Activated naive CD4-positive, alpha-beta T cell treated with anti-CD3 and anti-CD28 coated beads, Interleukin-2, amount 10 ng/mL, durations not matched to agents 7 days and 5 days (primary cell): ENCODE measurements at regions not wholly inside any gene's neighbourhood (a gene's known extent, or its start where the extent isn't known, plus 50 kb on each side); places are given as distances from the start of the nearest gene placed in this dataset.

Source experiments
- CTCF ChIA-PET: fragments of 350-600 bp; sonication (Branson Sonifier 250); formaldehyde crosslinking; loops from one replicate; lab custom pipeline; 2021; ENCODE audit warnings: antibody characterized with exemption; lab: Charles Lee
- DNase-seq: peaks from one replicate; pipeline ENCODE4 v3.0.0-alpha.2; 2020
- H3K27ac Mint-ChIP-seq: one replicate; pipeline ENCODE4 v1.8.0; 2021; ENCODE audit warnings: mild to moderate bottlenecking, moderate library complexity, mixed read lengths
- H3K27me3 Mint-ChIP-seq: one replicate; pipeline ENCODE4 v1.8.0; 2021; ENCODE audit warnings: mild to moderate bottlenecking, mixed read lengths
- H3K36me3 Mint-ChIP-seq: one replicate; pipeline ENCODE4 v1.8.0; 2021; ENCODE audit warnings: mixed read lengths
- H3K4me1 Mint-ChIP-seq: one replicate; pipeline ENCODE4 v1.8.0; 2021; ENCODE audit warnings: mixed read lengths
- H3K4me3 Mint-ChIP-seq: one replicate; pipeline ENCODE4 v1.8.0; 2021; ENCODE audit warnings: mild to moderate bottlenecking, moderate library complexity, mixed read lengths
- H3K9me3 Mint-ChIP-seq: one replicate; pipeline ENCODE4 v1.8.0; 2021; ENCODE audit warnings: mixed read lengths

DNA sequence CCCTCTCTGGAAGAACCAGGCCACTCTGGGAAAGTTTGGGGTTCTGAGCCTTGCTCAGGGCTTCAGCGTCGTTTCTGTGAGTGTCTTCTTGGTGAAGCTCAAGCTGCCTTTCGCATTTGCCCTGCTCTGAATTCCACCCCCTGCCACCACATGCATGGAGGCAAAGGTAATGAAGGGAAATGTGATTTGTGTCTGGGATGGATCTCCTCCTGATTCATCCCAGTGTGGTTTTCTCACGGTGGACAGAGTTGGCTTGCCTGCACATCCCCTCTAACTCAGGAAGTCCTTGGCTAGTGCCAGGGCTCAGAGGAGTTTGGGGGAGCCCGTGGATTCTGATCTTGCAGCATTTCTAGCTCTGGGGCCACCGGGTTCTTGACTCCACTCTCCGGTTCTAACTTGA, 173.6 kb upstream of the RAB4A start:
- CTCF ChIA-PET: no interaction called here

DNA sequence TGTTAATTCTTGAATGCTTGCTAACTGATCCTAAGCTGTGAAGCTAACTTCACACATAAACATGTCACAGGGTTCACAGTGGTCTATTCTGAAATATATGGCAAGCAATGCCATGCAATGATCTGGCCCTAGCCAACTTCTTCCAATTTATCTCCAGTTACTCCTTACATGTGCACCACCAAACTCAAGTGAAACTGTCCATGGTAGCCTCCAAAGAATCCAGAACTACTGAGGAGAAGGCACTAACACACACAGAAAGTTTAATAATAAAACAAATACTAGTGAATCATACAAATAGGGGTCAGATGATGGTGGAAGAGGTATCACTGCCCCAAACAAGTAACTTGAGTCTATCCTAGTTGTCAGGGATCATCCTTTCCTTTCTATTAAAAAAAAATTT, 172.6 kb upstream of the RAB4A start:
- Mint-ChIP-seq H3K4me3 (no peak overlapping the region), H3K36me3 (no peaks in the 10 kb centered on the region)

More for the DNA sequence above, 173.6 kb upstream of the RAB4A start:
- H3K4me1 Mint-ChIP-seq: peaks cover 10% of the 10 kb centered on the region
- H3K27me3 Mint-ChIP-seq: peaks cover 39% of the 10 kb centered on the region
- H3K4me3 Mint-ChIP-seq: no peak overlapping the region
- no peaks in the 10 kb centered on the region for H3K9me3 Mint-ChIP-seq
- DNase-seq: no peak
- H3K27ac Mint-ChIP-seq: no peak overlapping the region
- no peaks in the 10 kb centered on the region for H3K36me3 Mint-ChIP-seq

GRCh38 chr1:229098903-229099578, 171.9 kb upstream of the RAB4A start:
- CTCF ChIA-PET: no interaction called here
- no peak overlapping the region for H3K27ac Mint-ChIP-seq
- no peaks in the 10 kb centered on the region for H3K9me3 Mint-ChIP-seq
- no peaks in the 10 kb centered on the region for H3K4me1 Mint-ChIP-seq
- peaks cover 43% of the 10 kb centered on the region for H3K27me3 Mint-ChIP-seq
- no peaks in the 10 kb centered on the region for H3K36me3 Mint-ChIP-seq
- H3K4me3 Mint-ChIP-seq: no peak overlapping the region
- no peak for DNase-seq

More for the DNA sequence above, 172.6 kb upstream of the RAB4A start:
- peaks cover under 1% of the 10 kb centered on the region for H3K4me1 Mint-ChIP-seq
- no peaks in the 10 kb centered on the region for H3K9me3 Mint-ChIP-seq
- no peak overlapping the region for H3K27ac Mint-ChIP-seq
- DNase-seq: no peak
- CTCF ChIA-PET: no interaction called here
- H3K27me3 Mint-ChIP-seq: peaks cover 43% of the 10 kb centered on the region

- CTCF ChIA-PET: no interaction called here
- Mint-ChIP-seq H3K36me3 (no peaks in the 10 kb centered on the region), H3K4me3 (no peak overlapping the region)
These were observed 169.7 kb upstream of the RAB4A start for GRCh38 chr1:229101011-229101871.

DNA sequence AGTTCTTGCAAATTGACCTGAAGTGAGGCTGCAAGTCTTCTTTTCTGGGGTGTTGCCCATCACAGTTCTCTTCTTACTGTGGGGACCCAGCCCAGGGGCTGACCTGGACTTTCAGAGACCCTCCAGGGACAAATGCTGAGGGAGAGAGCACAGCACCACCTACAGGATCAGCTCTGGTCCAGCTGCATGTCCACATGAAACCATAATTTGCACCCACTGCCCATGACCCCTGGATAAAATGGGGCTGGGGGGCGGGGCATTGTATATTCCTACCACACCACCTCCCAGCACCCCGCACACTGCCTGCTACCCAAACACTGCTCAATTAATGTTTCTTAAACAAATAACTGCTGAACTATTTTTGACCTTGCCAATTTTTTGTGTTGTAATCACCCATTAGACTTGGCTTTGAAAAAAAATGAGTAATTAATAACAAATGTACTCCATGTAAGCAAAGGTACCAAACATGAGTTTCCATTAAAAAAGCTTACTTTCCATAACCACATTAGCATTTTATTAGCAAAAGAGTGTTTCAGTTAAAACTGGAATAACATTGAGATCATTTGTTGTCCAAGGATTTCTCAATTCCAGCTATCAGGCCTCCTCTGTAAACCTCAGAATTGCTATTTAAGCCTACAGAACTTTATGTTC, 168.0 kb upstream of the RAB4A start:
- Mint-ChIP-seq H3K4me3 (no peak overlapping the region), H3K36me3 (no peaks in the 10 kb centered on the region), H3K4me1 (peaks cover 3% of the 10 kb centered on the region), H3K27ac (no peak overlapping the region), H3K9me3 (no peaks in the 10 kb centered on the region), H3K27me3 (peaks cover 25% of the 10 kb centered on the region)
- CTCF ChIA-PET: no interaction called here
- no peak for DNase-seq

More at GRCh38 chr1:229101011-229101871, 169.7 kb upstream of the RAB4A start:
- no peak for DNase-seq
- peaks cover 33% of the 10 kb centered on the region for H3K27me3 Mint-ChIP-seq
- H3K4me1 Mint-ChIP-seq: no peaks in the 10 kb centered on the region
- H3K9me3 Mint-ChIP-seq: no peaks in the 10 kb centered on the region
- H3K27ac Mint-ChIP-seq: no peak overlapping the region

- Mint-ChIP-seq H3K27ac (no peak overlapping the region), H3K4me3 (no peak overlapping the region), H3K36me3 (no peaks in the 10 kb centered on the region), H3K9me3 (no peaks in the 10 kb centered on the region), H3K27me3 (peaks cover 25% of the 10 kb centered on the region), H3K4me1 (peaks cover 3% of the 10 kb centered on the region)
- DNase-seq: no peak
- CTCF ChIA-PET: interaction anchor here (0.6 kb wide), 1 partner anchor 9 kb away, joined by 3 read pairs; no protein-coding TSS in a partner anchor
These were observed 166.3 kb upstream of the RAB4A start for GRCh38 chr1:229104654-229105053.

- Mint-ChIP-seq H3K9me3 (no peaks in the 10 kb centered on the region), H3K36me3 (no peaks in the 10 kb centered on the region), H3K4me3 (no peak overlapping the region), H3K27me3 (peaks cover 23% of the 10 kb centered on the region), H3K4me1 (peaks cover 3% of the 10 kb centered on the region), H3K27ac (no peak overlapping the region)
- CTCF ChIA-PET: no interaction called here
- no peak for DNase-seq
These were observed 165.8 kb upstream of the RAB4A start for GRCh38 chr1:229105109-229105508.

DNA sequence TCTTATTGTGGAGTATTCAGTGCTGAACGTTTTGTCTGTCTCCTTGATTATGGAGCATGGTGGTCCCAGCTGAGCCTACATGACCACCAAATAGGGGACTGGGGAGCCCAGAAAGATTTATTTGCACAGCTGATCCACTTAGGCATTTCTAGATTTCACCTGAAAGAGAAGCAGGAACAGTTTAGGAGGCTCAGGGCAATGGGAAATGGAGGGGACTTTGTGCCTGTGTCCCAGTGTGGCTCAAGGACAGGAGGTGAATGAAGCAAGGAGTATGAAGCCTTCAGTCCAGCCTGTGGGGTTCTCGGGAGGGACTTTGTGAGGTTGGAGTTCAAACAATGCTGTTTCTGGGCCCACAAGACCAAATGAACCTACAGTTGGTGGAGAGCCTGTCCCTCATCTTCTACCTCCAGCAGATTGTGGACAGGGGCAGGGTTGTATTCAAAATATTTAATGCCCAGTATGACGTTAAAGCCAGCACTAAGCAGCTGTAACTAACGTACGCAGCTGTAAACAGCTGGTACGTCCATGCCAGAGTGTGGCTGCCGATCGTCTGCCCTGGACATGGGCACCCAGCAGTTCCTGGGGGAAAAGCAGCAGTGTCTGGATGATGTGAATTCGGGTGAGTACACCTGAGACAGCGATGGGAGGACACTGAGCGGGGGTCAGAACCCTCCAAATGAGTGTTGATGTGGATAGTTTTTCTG, 164.9 kb upstream of the RAB4A start:
- H3K4me1 Mint-ChIP-seq: peaks cover 3% of the 10 kb centered on the region
- H3K27ac Mint-ChIP-seq: no peak overlapping the region
- no peak overlapping the region for H3K4me3 Mint-ChIP-seq
- peaks cover 22% of the 10 kb centered on the region for H3K27me3 Mint-ChIP-seq
- H3K36me3 Mint-ChIP-seq: no peaks in the 10 kb centered on the region
- no peak for DNase-seq
- no peaks in the 10 kb centered on the region for H3K9me3 Mint-ChIP-seq
- CTCF ChIA-PET: no interaction called here

- Mint-ChIP-seq H3K27ac (no peak overlapping the region), H3K4me3 (no peak overlapping the region), H3K4me1 (peaks cover 3% of the 10 kb centered on the region), H3K36me3 (no peaks in the 10 kb centered on the region), H3K27me3 (peaks cover 22% of the 10 kb centered on the region), H3K9me3 (no peaks in the 10 kb centered on the region)
- DNase-seq: no peak
- CTCF ChIA-PET: no interaction called here
These were observed 164.3 kb upstream of the RAB4A start for GRCh38 chr1:229106526-229107125.

GRCh38 chr1:229107304-229107815, 163.6 kb upstream of the RAB4A start:
- CTCF ChIA-PET: no interaction called here
- Mint-ChIP-seq H3K4me3 (no peak overlapping the region), H3K27ac (no peak overlapping the region), H3K9me3 (no peaks in the 10 kb centered on the region), H3K27me3 (peaks cover 20% of the 10 kb centered on the region), H3K36me3 (no peaks in the 10 kb centered on the region), H3K4me1 (peaks cover 3% of the 10 kb centered on the region)
- DNase-seq: no peak

- no peak for DNase-seq
- H3K27me3 Mint-ChIP-seq: peaks cover 17% of the 10 kb centered on the region
- CTCF ChIA-PET: no interaction called here
- H3K9me3 Mint-ChIP-seq: no peaks in the 10 kb centered on the region
- H3K27ac Mint-ChIP-seq: no peak overlapping the region
- H3K4me3 Mint-ChIP-seq: no peak overlapping the region
- H3K36me3 Mint-ChIP-seq: no peaks in the 10 kb centered on the region
- peaks cover 3% of the 10 kb centered on the region for H3K4me1 Mint-ChIP-seq
These were observed 162.9 kb upstream of the RAB4A start for GRCh38 chr1:229107972-229108371.

DNA sequence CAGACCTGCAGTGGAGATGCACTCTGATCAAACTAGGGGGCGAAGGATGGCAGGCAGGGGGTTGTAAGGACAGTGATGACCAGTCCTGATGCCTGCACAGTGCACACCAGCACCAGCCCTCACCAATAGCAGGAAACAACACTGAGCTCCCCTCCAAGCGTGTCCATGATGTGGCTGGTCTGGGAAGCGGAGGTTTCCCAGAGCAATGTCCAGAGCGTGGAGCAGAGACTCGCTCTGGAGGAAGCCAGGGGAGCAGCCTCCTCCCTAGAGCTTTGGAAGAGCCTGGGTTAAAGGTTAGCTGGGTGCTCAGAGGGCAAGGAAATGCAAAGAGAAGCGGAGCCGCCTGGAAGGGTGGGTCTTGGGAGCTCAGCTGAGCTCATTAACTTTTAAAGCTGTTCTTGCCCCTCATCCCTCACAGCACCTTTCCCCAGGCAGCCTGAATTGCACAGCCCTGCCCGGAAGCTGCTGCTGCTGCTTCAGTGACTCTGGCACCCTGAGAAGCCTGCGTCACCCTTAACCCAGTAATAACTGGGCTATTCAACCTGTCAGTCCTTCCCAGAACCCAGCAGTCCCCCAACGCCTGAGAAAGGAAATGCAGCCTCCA, 162.2 kb upstream of the RAB4A start:
- Mint-ChIP-seq H3K4me3 (no peak overlapping the region), H3K27me3 (peaks cover 17% of the 10 kb centered on the region), H3K9me3 (no peaks in the 10 kb centered on the region), H3K27ac (no peak overlapping the region), H3K4me1 (peaks cover 6% of the 10 kb centered on the region), H3K36me3 (no peaks in the 10 kb centered on the region)
- no peak for DNase-seq
- CTCF ChIA-PET: no interaction called here

GRCh38 chr1:229109320-229109761, 161.6 kb upstream of the RAB4A start:
- Mint-ChIP-seq H3K27ac (no peak overlapping the region), H3K4me3 (no peak overlapping the region), H3K9me3 (no peaks in the 10 kb centered on the region), H3K36me3 (no peaks in the 10 kb centered on the region), H3K4me1 (peaks cover 11% of the 10 kb centered on the region), H3K27me3 (peaks cover 17% of the 10 kb centered on the region)
- no peak for DNase-seq
- CTCF ChIA-PET: no interaction called here
